Activated CD4-positive, alpha-beta T cell treated with anti-CD3 and anti-CD28 coated beads, Interleukin-2, Interleukin-4, amounts not matched to agents 100 ng/mL and 50 ng/mL, durations not matched to agents 16 hours and 8 hours (primary cell): ENCODE measurements at regions not wholly inside any gene's neighbourhood (a gene's known extent, or its start where the extent isn't known, plus 50 kb on each side); places are given as distances from the start of the nearest gene placed in this dataset.

Experiments used
- DNase-seq: peaks from one replicate; pipeline ENCODE4 v3.0.0-alpha.2; 2020; ENCODE audit warnings: low spot score

GRCh38 chr13:85080691-85081090 is 718.5 kb downstream of the SLITRK6 start:
- DNase-seq: no peak

GRCh38 chr13:85076343-85076742 is 722.9 kb downstream of the SLITRK6 start:
- no peak for DNase-seq

- no peak for DNase-seq
Observed at GRCh38 chr13:85074543-85075313, 724.5 kb downstream of the SLITRK6 start.

- no peak for DNase-seq
Observed at GRCh38 chr13:85068231-85068630, 731.0 kb downstream of the SLITRK6 start.

- no peak for DNase-seq
Observed at GRCh38 chr13:85040215-85040614, 759.0 kb downstream of the SLITRK6 start.

- no peak for DNase-seq
Observed at GRCh38 chr13:85031771-85032170, 767.4 kb downstream of the SLITRK6 start.

- no peak for DNase-seq
Observed at GRCh38 chr13:85028035-85028434, 771.2 kb downstream of the SLITRK6 start.

- no peak for DNase-seq
Observed at GRCh38 chr13:85019121-85019520, 780.1 kb downstream of the SLITRK6 start.

GRCh38 chr13:85013006-85013405 is 786.2 kb downstream of the SLITRK6 start:
- DNase-seq: no peak

- DNase-seq: no peak
Observed at GRCh38 chr13:85009447-85009846, 789.8 kb downstream of the SLITRK6 start.

GRCh38 chr13:84999252-84999651 is 800.0 kb downstream of the SLITRK6 start:
- no peak for DNase-seq

- DNase-seq: no peak
Observed at GRCh38 chr13:84998681-84999080, 800.5 kb downstream of the SLITRK6 start.

- no peak for DNase-seq
Observed at GRCh38 chr13:84997858-84998257, 801.4 kb downstream of the SLITRK6 start.

GRCh38 chr13:84994582-84994981 is 804.6 kb downstream of the SLITRK6 start:
- DNase-seq: no peak

GRCh38 chr13:84985860-84986259 is 813.4 kb downstream of the SLITRK6 start:
- DNase-seq: no peak

- DNase-seq: no peak
Observed at GRCh38 chr13:84983321-84983720, 815.9 kb downstream of the SLITRK6 start.

GRCh38 chr13:84980571-84980970 is 818.6 kb downstream of the SLITRK6 start:
- no peak for DNase-seq

- DNase-seq: no peak
Observed at GRCh38 chr13:84978851-84979250, 820.4 kb downstream of the SLITRK6 start.

- DNase-seq: no peak
Observed at GRCh38 chr13:84973661-84974060, 825.6 kb downstream of the SLITRK6 start.

GRCh38 chr13:84972907-84973306 is 826.3 kb downstream of the SLITRK6 start:
- no peak for DNase-seq

GRCh38 chr13:84962849-84963248 is 836.4 kb downstream of the SLITRK6 start:
- DNase-seq: no peak

GRCh38 chr13:84962141-84962750 is 837.0 kb downstream of the SLITRK6 start:
- no peak for DNase-seq

- no peak for DNase-seq
Observed at GRCh38 chr13:84961023-84961422, 838.2 kb downstream of the SLITRK6 start.

- no peak for DNase-seq
Observed at GRCh38 chr13:84959818-84960217, 839.4 kb downstream of the SLITRK6 start.
